MCF 10A (cell line): ENCODE measurements at regions not wholly inside any gene's neighbourhood (a gene's known extent, or its start where the extent isn't known, plus 50 kb on each side); places are given as distances from the start of the nearest gene placed in this dataset.

ENCODE experiments used
- BruUV-seq: library from RNA; stranded (reverse); fragments of 400-500 nt; replicated peaks from 2 replicates; lab custom pipeline; 2021; lab: Mats Ljungman, UMichigan
- CTCF ChIA-PET: fragments of 300-600 bp; sonication (Branson Sonifier 250); formaldehyde crosslinking; extraction: SDS; loops from one replicate; lab custom pipeline; 2021; ENCODE audit warnings: antibody characterized with exemption, inconsistent platforms; lab: Yijun Ruan, JAX
- POLR2A ChIA-PET: fragments of 300-600, 350-650 bp; sonication (Branson Sonifier 250); formaldehyde crosslinking; extraction: SDS; loops from one replicate; lab custom pipeline; 2020; ENCODE audit warnings: antibody characterized with exemption, inconsistent platforms; lab: Yijun Ruan, JAX
- DNase-seq: peaks from one replicate; pipeline ENCODE4 v3.0.0-alpha.2; 2018; ENCODE audit not compliant: unreplicated experiment
- H3K27ac Mint-ChIP-seq: one replicate; pipeline ENCODE4 v1.8.0; 2022; ENCODE audit warnings: mild to moderate bottlenecking, low read depth, mixed read lengths; ENCODE audit not compliant: unreplicated experiment
- H3K27me3 Mint-ChIP-seq: one replicate; pipeline ENCODE4 v1.8.0; 2022; ENCODE audit warnings: mixed read lengths; ENCODE audit not compliant: insufficient read depth, unreplicated experiment
- H3K36me3 Mint-ChIP-seq: one replicate; pipeline ENCODE4 v1.8.0; 2022; ENCODE audit warnings: mild to moderate bottlenecking, moderate library complexity, mixed read lengths; ENCODE audit not compliant: insufficient read depth, unreplicated experiment
- H3K4me1 Mint-ChIP-seq: one replicate; pipeline ENCODE4 v1.8.0; 2022; ENCODE audit warnings: mixed read lengths; ENCODE audit not compliant: insufficient read depth, unreplicated experiment
- H3K4me3 Mint-ChIP-seq: one replicate; pipeline ENCODE4 v1.8.0; 2022; ENCODE audit warnings: mild to moderate bottlenecking, moderate library complexity, mixed read lengths; ENCODE audit not compliant: unreplicated experiment
- H3K9me3 Mint-ChIP-seq: one replicate; pipeline ENCODE4 v1.8.0; 2022; ENCODE audit warnings: mixed read lengths; ENCODE audit not compliant: unreplicated experiment
- intact Hi-C: fragments of 100-400 bp; cut with micrococcal nuclease; formaldehyde crosslinking; loops from 2 replicates; pipeline ENCODE4 v1.14.1; 2022
- TF ChIP-seq, protein P1 (sequence below): fragments of 200-600 bp; IDR thresholded peaks from one replicate; pipeline ENCODE4 v1.8.0; 2022; ENCODE audit warnings: antibody characterized with exemption, mild to moderate bottlenecking; ENCODE audit not compliant: unreplicated experiment

DNA sequence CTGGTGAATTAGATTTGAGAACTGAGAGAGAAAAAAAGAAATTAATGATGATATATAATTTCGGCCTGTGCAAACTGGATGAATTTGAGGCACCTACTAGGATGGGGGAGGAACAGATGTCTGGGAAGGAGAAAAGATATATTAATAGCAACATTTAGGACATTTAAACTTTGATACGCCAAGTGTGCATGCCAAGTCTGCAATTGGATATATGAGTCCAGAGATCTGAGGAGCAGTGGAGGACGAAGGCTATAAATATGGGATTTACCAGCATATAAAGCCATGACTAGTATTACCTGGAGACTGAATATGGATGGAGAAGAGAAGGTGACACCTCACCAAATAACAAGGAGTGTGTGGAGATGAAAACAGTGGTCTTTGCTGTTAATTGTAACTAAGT is 272.6 kb upstream of the HSF2 start:
- Mint-ChIP-seq H3K27ac (no peak overlapping the region), H3K9me3 (no peaks in the 10 kb centered on the region), H3K36me3 (no peaks in the 10 kb centered on the region)

DNA sequence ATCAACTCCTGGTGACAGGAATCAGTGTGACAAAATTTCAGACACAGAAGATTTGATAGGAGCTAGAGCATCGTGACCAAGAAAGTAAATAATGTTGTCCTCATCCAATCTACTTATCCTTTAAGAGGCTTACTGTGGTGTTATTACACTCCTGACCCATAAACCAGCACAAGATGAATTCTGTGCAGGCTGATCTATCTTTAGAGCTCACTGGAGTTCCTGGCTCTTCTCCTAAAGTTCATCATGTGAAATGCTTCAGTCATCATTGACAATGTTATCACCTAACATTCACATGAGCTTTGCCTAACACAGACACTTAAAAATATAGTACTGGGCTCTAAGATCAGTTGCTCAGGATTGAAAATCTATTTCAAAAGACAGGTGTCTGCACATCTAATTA is 271.0 kb upstream of the HSF2 start:
- intact Hi-C loops, result no loop called here
- TF ChIP-seq, protein P1, sequence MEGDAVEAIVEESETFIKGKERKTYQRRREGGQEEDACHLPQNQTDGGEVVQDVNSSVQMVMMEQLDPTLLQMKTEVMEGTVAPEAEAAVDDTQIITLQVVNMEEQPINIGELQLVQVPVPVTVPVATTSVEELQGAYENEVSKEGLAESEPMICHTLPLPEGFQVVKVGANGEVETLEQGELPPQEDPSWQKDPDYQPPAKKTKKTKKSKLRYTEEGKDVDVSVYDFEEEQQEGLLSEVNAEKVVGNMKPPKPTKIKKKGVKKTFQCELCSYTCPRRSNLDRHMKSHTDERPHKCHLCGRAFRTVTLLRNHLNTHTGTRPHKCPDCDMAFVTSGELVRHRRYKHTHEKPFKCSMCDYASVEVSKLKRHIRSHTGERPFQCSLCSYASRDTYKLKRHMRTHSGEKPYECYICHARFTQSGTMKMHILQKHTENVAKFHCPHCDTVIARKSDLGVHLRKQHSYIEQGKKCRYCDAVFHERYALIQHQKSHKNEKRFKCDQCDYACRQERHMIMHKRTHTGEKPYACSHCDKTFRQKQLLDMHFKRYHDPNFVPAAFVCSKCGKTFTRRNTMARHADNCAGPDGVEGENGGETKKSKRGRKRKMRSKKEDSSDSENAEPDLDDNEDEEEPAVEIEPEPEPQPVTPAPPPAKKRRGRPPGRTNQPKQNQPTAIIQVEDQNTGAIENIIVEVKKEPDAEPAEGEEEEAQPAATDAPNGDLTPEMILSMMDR, result no peak
- ChIA-PET CTCF (no interaction called here), POLR2A (no interaction called here)
- Mint-ChIP-seq H3K4me1 (peaks cover 5% of the 10 kb centered on the region), H3K36me3 (no peaks in the 10 kb centered on the region), H3K9me3 (no peaks in the 10 kb centered on the region), H3K27me3 (peaks cover 51% of the 10 kb centered on the region), H3K27ac (no peak overlapping the region), H3K4me3 (no peak overlapping the region)
- no peak for DNase-seq
- BruUV-seq, result no TSS peak

More for the DNA sequence above, 272.6 kb upstream of the HSF2 start:
- TF ChIP-seq, protein P1, result no peak
- ChIA-PET POLR2A (no interaction called here), CTCF (no interaction called here)
- peaks cover 5% of the 10 kb centered on the region for H3K4me1 Mint-ChIP-seq
- intact Hi-C loops, result no loop called here
- peaks cover 47% of the 10 kb centered on the region for H3K27me3 Mint-ChIP-seq
- no peak overlapping the region for H3K4me3 Mint-ChIP-seq
- DNase-seq, result no peak
- BruUV-seq, result no TSS peak

DNA sequence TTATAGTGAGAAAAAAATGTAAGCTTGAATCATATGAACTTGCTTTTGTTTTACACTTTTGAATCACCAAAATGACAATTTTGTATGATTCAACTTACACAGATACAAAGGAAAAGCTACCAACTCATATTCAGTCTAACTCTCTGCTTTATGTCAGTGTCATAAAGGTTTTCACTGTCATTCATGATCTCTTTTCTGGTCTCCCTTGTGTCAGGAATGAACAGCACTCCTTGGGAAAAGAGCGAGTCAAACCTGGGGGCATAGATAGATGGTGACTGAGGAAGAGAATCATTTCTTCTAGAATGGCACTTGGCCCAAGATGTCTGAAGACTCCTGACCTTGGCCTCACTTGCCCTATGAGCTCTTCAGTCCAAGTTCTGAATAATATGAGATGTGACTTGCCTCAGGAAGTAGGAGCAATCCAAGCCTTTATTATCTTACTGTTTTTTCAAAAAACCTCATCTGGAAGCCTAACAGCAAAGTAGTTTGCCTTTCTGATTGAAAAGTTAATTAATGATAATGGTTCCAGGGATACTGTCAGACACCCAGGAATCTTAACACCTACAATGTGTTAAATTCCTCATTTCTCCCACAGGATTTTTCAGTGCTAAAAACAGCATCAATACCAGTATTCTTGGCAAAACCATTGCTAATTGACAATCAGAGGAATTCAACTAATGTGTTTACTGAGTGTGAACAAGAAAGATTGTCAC is 270.0 kb upstream of the HSF2 start:
- Mint-ChIP-seq H3K27ac (no peak overlapping the region), H3K4me1 (peaks cover 5% of the 10 kb centered on the region), H3K9me3 (no peaks in the 10 kb centered on the region), H3K4me3 (no peak overlapping the region), H3K36me3 (no peaks in the 10 kb centered on the region), H3K27me3 (peaks cover 51% of the 10 kb centered on the region)
- intact Hi-C loops, result no loop called here
- TF ChIP-seq, protein P1, result no peak
- CTCF ChIA-PET, result no interaction called here
- POLR2A ChIA-PET, result no interaction called here
- no peak for DNase-seq
- BruUV-seq, result no TSS peak

DNA sequence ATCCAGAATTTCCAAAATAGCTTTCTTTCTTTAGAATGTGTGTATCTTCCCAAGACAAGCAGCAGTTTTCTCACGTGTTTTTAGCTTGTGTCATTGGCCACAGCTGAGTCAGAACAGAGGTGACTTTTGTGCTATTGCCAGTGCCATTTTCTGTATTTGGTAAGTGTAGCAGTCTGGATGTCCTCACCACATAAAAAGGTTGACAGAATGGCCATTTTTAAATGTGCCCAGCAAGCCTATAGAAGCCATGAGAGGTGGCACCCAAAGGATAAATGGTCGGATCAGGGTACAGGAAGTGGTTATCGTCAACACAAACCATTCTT is 269.5 kb upstream of the HSF2 start:
- Mint-ChIP-seq H3K27me3 (peaks cover 51% of the 10 kb centered on the region), H3K4me1 (peaks cover 5% of the 10 kb centered on the region), H3K9me3 (no peaks in the 10 kb centered on the region), H3K4me3 (no peak overlapping the region), H3K27ac (no peak overlapping the region), H3K36me3 (no peaks in the 10 kb centered on the region)
- CTCF ChIA-PET, result no interaction called here
- intact Hi-C loops, result no loop called here
- TF ChIP-seq, protein P1, result no peak
- BruUV-seq, result no TSS peak
- POLR2A ChIA-PET, result no interaction called here
- DNase-seq, result no peak
